Prostate gland (tissue), 2 donors: ENCODE measurements at regions not wholly inside any gene's neighbourhood (a gene's known extent, or its start where the extent isn't known, plus 50 kb on each side); places are given as distances from the start of the nearest gene placed in this dataset.

Source experiments
- CTCF ChIP-seq, 4 experiments: fragments of 200-600 bp in 2 of 4; fragments of 450-650 bp in 2 of 4; sonication (generic) in 2 of 4; IDR thresholded peaks; 1 replicate in 3 of 4; 2 replicates in 1 of 4; pipeline ENCODE4 v1.5.1; 2016 to 2019; ENCODE audit warnings: antibody characterized with exemption in 4 of 4, mild to moderate bottlenecking in 2 of 4, moderate library complexity in 2 of 4
- POLR2A ChIP-seq: fragments of 450-650 bp; IDR thresholded peaks from one replicate; pipeline ENCODE4 v1.6.1; 2016; ENCODE audit warnings: antibody characterized with exemption, mild to moderate bottlenecking

- no peak for TF ChIP-seq POLR2A
- TF ChIP-seq CTCF (IDR thresholded peaks at IDR 0.05): no peak
Measured at GRCh38 chr5:74055486-74056106, 429.6 kb downstream of the ARHGEF28 start.
